GM12878 (cell line): ENCODE measurements at regions not wholly inside any gene's neighbourhood (a gene's known extent, or its start where the extent isn't known, plus 50 kb on each side); places are given as distances from the start of the nearest gene placed in this dataset.

Experiments used
- ATAC-seq: fragments of 200-7000 bp; cut with Tn5 transposase; 3 replicates; pipeline ENCODE4 v1.9.1; 2020; ENCODE audit warnings: mild to moderate bottlenecking, moderate library complexity
- BruUV-seq: library from RNA; stranded (reverse); fragments of 400-500 nt; replicated peaks from 2 replicates; lab custom pipeline; 2021; lab: Mats Ljungman, UMichigan
- CTCF ChIA-PET: fragments of 300-600 bp; sonication (Branson Sonifier 250); formaldehyde crosslinking; extraction: SDS; loops from one replicate; lab custom pipeline; 2021; ENCODE audit warnings: inconsistent platforms; lab: Yijun Ruan, JAX
- POLR2A ChIA-PET: fragments of 350-600 bp; formaldehyde crosslinking; extraction: SDS; loops from one replicate; lab custom pipeline; 2021; ENCODE audit warnings: inconsistent platforms; lab: Charles Lee
- RAD21 ChIA-PET: fragments of 300-600 bp; sonication (Branson Sonifier 250); formaldehyde crosslinking; loops from one replicate; lab custom pipeline; 2023; ENCODE audit warnings: antibody characterized with exemption; ENCODE audit not compliant: unreplicated experiment; lab: Charles Lee
- SMC1A ChIA-PET: fragments of 300-600 bp; sonication (Branson Sonifier 250); formaldehyde crosslinking; loops from one replicate; lab custom pipeline; 2023; ENCODE audit not compliant: unreplicated experiment, uncharacterized antibody; lab: Charles Lee
- DNase-seq: peaks from one replicate; pipeline ENCODE4 v3.0.0-alpha.2; 2011; ENCODE audit warnings: low read depth, low spot score
- FAIRE-seq: peaks from 3 replicates; lab custom pipeline; 2011; peaks lifted over from hg19 to GRCh38; lab: Jason Lieb, UNC
- H2AFZ ChIP-seq: 2 replicates; pipeline ENCODE4 v1.6.0; 2011; ENCODE audit warnings: low read depth, low read length, control low read depth; ENCODE audit not compliant: control insufficient read depth
- H3K27ac ChIP-seq: 2 replicates; pipeline ENCODE4 v1.5.1; 2011; ENCODE audit warnings: control low read depth; ENCODE audit not compliant: control insufficient read depth, insufficient read depth
- H3K27me3 ChIP-seq, 2 experiments: replicated peaks in 1 of 2; 2 replicates each; pipeline versions ENCODE4 v1.6.0 to v1.6.1; 2011; ENCODE audit warnings: low read length in 1 of 2; ENCODE audit not compliant: control insufficient read depth in 2 of 2, insufficient read depth in 2 of 2
- H3K36me3 ChIP-seq, 2 experiments: 2 replicates each; pipeline ENCODE4 v1.5.1; 2011; ENCODE audit warnings: low read length in 1 of 2; ENCODE audit not compliant: control insufficient read depth in 2 of 2, insufficient read depth in 2 of 2
- H3K4me1 ChIP-seq: 2 replicates; pipeline ENCODE4 v1.6.1; 2011; ENCODE audit warnings: mild to moderate bottlenecking, low read length, moderate library complexity, mixed read lengths; ENCODE audit not compliant: control insufficient read depth, insufficient read depth
- H3K4me2 ChIP-seq: 2 replicates; pipeline ENCODE4 v1.6.0; 2011; ENCODE audit warnings: control low read depth; ENCODE audit not compliant: control insufficient read depth, insufficient read depth
- H3K4me3 ChIP-seq: fragments of 200-600 bp; sonication (generic); 2 replicates; pipeline ENCODE4 v1.5.1; 2016
- H3K79me2 ChIP-seq: 2 replicates; pipeline ENCODE4 v1.6.0; 2011; ENCODE audit warnings: low read length; ENCODE audit not compliant: control insufficient read depth, insufficient read depth
- H3K9ac ChIP-seq: 2 replicates; pipeline ENCODE4 v1.8.0; 2011; ENCODE audit warnings: low read length, control low read depth, mixed read lengths; ENCODE audit not compliant: control insufficient read depth, insufficient read depth
- H3K9me3 ChIP-seq: replicated peaks from 3 replicates; pipeline ENCODE4 v1.5.1; 2011; ENCODE audit warnings: mild to moderate bottlenecking, low read length; ENCODE audit not compliant: control insufficient read depth, insufficient read depth
- H4K20me1 ChIP-seq: 2 replicates; pipeline ENCODE4 v1.6.0; 2011; ENCODE audit not compliant: control insufficient read depth, insufficient read depth
- CTCF ChIP-seq, 3 experiments: IDR thresholded peaks in 2 of 3; conservative IDR thresholded peaks in 1 of 3; 2 replicates each; pipeline ENCODE4 v1.5.1; 2011; ENCODE audit warnings: low read depth in 3 of 3, low read length in 3 of 3, mild to moderate bottlenecking in 3 of 3, control low read depth in 2 of 3, moderate library complexity in 2 of 3, inconsistent platforms in 1 of 3, mixed read lengths in 1 of 3; ENCODE audit not compliant: control insufficient read depth in 2 of 3, insufficient read depth in 1 of 3; ENCODE audit errors: extremely low read depth in 1 of 3
- IKZF1 ChIP-seq: fragments of 450-650 bp; conservative IDR thresholded peaks from 2 replicates; pipeline ENCODE4 v1.6.1; 2017; ENCODE audit warnings: antibody characterized with exemption, mild to moderate bottlenecking
- RB1 ChIP-seq: fragments of 450-650 bp; formaldehyde crosslinking; IDR thresholded peaks from 2 replicates; pipeline ENCODE4 v1.6.1; 2017; ENCODE audit warnings: mild to moderate bottlenecking, borderline replicate concordance
- RCOR1 ChIP-seq: conservative IDR thresholded peaks from 2 replicates; pipeline ENCODE4 v1.6.1; 2012; ENCODE audit warnings: low read depth, low read length, improper control_type of control experiment
- ZBTB11 ChIP-seq: fragments of 450-650 bp; formaldehyde crosslinking; IDR thresholded peaks from 2 replicates; pipeline ENCODE4 v1.5.0; 2022; ENCODE audit warnings: mild to moderate bottlenecking, missing genetic modification characterization
- ZBTB4 ChIP-seq: fragments of 450-650 bp; formaldehyde crosslinking; IDR thresholded peaks from 2 replicates; pipeline ENCODE4 v1.4.0; 2022; ENCODE audit warnings: mild to moderate bottlenecking, moderate library complexity
- ZNF217 ChIP-seq: fragments of 450-650 bp; IDR thresholded peaks from 2 replicates; pipeline ENCODE4 v1.6.1; 2017; ENCODE audit warnings: antibody characterized with exemption, mild to moderate bottlenecking
- ZNF274 ChIP-seq: IDR thresholded peaks from one replicate; pipeline ENCODE4 v1.8.0; 2011; ENCODE audit not compliant: insufficient read length, insufficient read depth
- ZNF592 ChIP-seq: fragments of 450-650 bp; IDR thresholded peaks from 2 replicates; pipeline ENCODE4 v1.6.1; 2017; ENCODE audit warnings: mild to moderate bottlenecking, moderate library complexity
- WGBS: methylation state at CpG from one replicate; pipeline ENCODE4 v1.1.6; 2016; ENCODE audit warnings: low lambda C conversion rate; ENCODE audit not compliant: insufficient replicate concordance, insufficient coverage; ENCODE audit errors: missing lambda C conversion rate; 5-methylcytosine and 5-hydroxymethylcytosine counted together
- in situ Hi-C: fragments of 300-500 bp; cut with MboI; formaldehyde crosslinking; loops from 9 replicates; pipeline ENCODE4 v1.14.3; 2018; ENCODE audit warnings: mixed read lengths
- intact Hi-C: fragments of 100-400 bp; cut with micrococcal nuclease; formaldehyde crosslinking; loops from one replicate; pipeline ENCODE4 v1.14.2; 2022; ENCODE audit not compliant: unreplicated experiment

GRCh38 chr9:7287986-7288385 lies 511.6 kb downstream of the DMAC1 start (continued):
- TF ChIP-seq ZBTB11 (CRISPR knock-in tag), result no peak
- TF ChIP-seq ZNF592, result no peak

DNA sequence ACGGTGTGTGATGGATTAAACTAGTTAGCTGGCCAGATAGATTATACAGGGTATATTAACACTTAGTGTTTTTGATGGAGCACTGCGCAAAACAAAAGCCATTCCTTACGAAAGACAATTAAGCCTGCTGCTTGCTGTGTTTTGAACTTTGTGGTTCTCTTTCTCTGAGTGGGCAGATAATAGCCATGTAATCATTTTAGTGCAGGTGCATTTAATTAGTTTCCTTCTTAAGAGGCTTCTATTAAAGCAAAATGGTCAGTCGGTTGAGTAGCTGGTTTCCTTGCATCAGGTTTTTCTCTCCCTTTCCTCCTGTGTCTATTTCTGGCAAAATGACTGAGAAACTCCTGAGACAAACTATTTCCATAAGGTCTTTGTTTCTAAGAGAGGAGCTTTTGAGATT lies 512.5 kb downstream of the DMAC1 start:
- H3K9ac ChIP-seq, result no peak overlapping the region
- H3K4me2 ChIP-seq, result no peak overlapping the region
- no peak overlapping the region for H3K4me3 ChIP-seq
- in situ Hi-C loops, result loop anchor here (25.0 kb wide), 1 partner anchor 500 kb away; the partner anchor contains the start of gene DMAC1
- no peaks in the 10 kb centered on the region for H4K20me1 ChIP-seq
- H3K79me2 ChIP-seq, result no peaks in the 10 kb centered on the region
- ChIA-PET POLR2A (no interaction called here), CTCF (interaction anchor here (0.7 to 1.1 kb wide), 2 partner anchors 12 to 32 kb away, joined by 3 read pairs; no protein-coding TSS in a partner anchor), SMC1A (no interaction called here), RAD21 (no interaction called here)
- H3K36me3 ChIP-seq, result no peaks in the 10 kb centered on the region
- FAIRE-seq (no peak), ATAC-seq (no peak), DNase-seq (no peak)
- 59% methylated on average over 4 of the region's 4 CpGs for WGBS
- H3K27ac ChIP-seq, result no peak overlapping the region
- no peak overlapping the region for H2AFZ ChIP-seq
- H3K4me1 ChIP-seq, result no peaks in the 10 kb centered on the region; the same call in 1 of the 2 replicates
- BruUV-seq, result no TSS peak
- intact Hi-C loops, result no loop called here
- no peaks in the 10 kb centered on the region; the same call in 2 of the 3 replicates for H3K9me3 ChIP-seq
- H3K27me3 ChIP-seq, result no peaks in the 10 kb centered on the region
- TF ChIP-seq RB1 (no peak), IKZF1 (no peak), CTCF (IDR thresholded peaks at IDR 0.05 in 2 of 3, conservative IDR thresholded peaks at IDR 0.05 in 1 of 3; ENCODE audit: control insufficient read depth in 2 of 3, extremely low read depth in 1 of 3, insufficient read depth in 1 of 3, low read depth in 3 of 3, low read length in 3 of 3) (no peak), RCOR1 (no peak), ZNF217 (no peak), ZNF274 (no peak), ZBTB4 (CRISPR knock-in tag) (no peak)
